K562 (cell line): ENCODE measurements at regions not wholly inside any gene's neighbourhood (a gene's known extent, or its start where the extent isn't known, plus 50 kb on each side); places are given as distances from the start of the nearest gene placed in this dataset.
A peak's percentile ranks its signal among the peaks of the same experiment; 100 is the strongest.

Source experiments
- ATAC-seq: fragments of 200-7000 bp; cut with Tn5 transposase; 3 replicates; pipeline ENCODE4 v1.9.1; 2020; ENCODE audit warnings: moderate library complexity
- BruUV-seq: library from RNA; stranded (reverse); fragments of 400-500 nt; replicated peaks from 2 replicates; lab custom pipeline; 2021; lab: Mats Ljungman, UMichigan
- CTCF ChIA-PET: fragments of 300-600 bp; formaldehyde crosslinking; extraction: SDS; loops from one replicate; lab custom pipeline; 2021; ENCODE audit warnings: low intra/inter-chr PET ratio; lab: Yijun Ruan, JAX
- POLR2A ChIA-PET: fragments of 300-600, 350-650 bp; sonication (Branson Sonifier 250); formaldehyde crosslinking; extraction: SDS; loops from one replicate; lab custom pipeline; 2021; ENCODE audit warnings: antibody characterized with exemption, inconsistent platforms; lab: Yijun Ruan, JAX
- DNase-seq, 4 experiments: peaks; one replicate each; pipeline versions ENCODE4 v3.0.0 to v3.0.0-alpha.2; 2011 to 2018; ENCODE audit warnings: low spot score in 3 of 4, mixed read lengths in 3 of 4; ENCODE audit errors: extremely low read depth in 1 of 4
- FAIRE-seq: peaks from 2 replicates; lab custom pipeline; 2011; peaks lifted over from hg19 to GRCh38; lab: Jason Lieb, UNC
- H2AFZ ChIP-seq: 2 replicates; pipeline ENCODE4 v1.6.0; 2011; ENCODE audit warnings: low read depth, low read length, control low read depth, inconsistent platforms
- H3K27ac ChIP-seq: fragments of 200-600 bp; 3 replicates; pipeline ENCODE4 v1.8.0; 2011; ENCODE audit warnings: low read depth, mild to moderate bottlenecking, control low read depth, inconsistent platforms, low read length, moderate library complexity, mixed read lengths; ENCODE audit errors: extremely low read depth
- H3K27me3 ChIP-seq, 2 experiments: fragments of 300-600 bp in 1 of 2; 2 replicates in 1 of 2; 3 replicates in 1 of 2; pipeline versions ENCODE4 v1.6.0 to v1.8.0; 2011; ENCODE audit warnings: inconsistent platforms in 2 of 2, low read length in 2 of 2, mild to moderate bottlenecking in 1 of 2, mixed read lengths in 1 of 2, moderate library complexity in 1 of 2; ENCODE audit not compliant: control insufficient read depth in 2 of 2, insufficient read depth in 2 of 2
- H3K36me3 ChIP-seq: fragments of 300-600 bp; 3 replicates; pipeline ENCODE4 v1.8.0; 2011; ENCODE audit warnings: mild to moderate bottlenecking, low read length, inconsistent platforms; ENCODE audit not compliant: control insufficient read depth, insufficient read depth
- H3K4me1 ChIP-seq, 2 experiments: fragments of 200-600 bp in 1 of 2; replicated peaks in 1 of 2; 2 replicates in 1 of 2; 3 replicates in 1 of 2; pipeline versions ENCODE4 v1.5.1 to v1.8.0; 2011; ENCODE audit warnings: inconsistent platforms in 2 of 2, low read length in 2 of 2, mild to moderate bottlenecking in 1 of 2, mixed read lengths in 1 of 2, moderate library complexity in 1 of 2; ENCODE audit not compliant: control insufficient read depth in 2 of 2, insufficient read depth in 2 of 2
- H3K4me2 ChIP-seq: 2 replicates; pipeline ENCODE4 v1.6.1; 2011; ENCODE audit warnings: low read length, control low read depth, inconsistent platforms, mixed read lengths; ENCODE audit not compliant: insufficient read depth
- H3K4me3 ChIP-seq: fragments of 200-600 bp; sonication (generic), shearing (Covaris generic); 2 replicates; pipeline ENCODE4 v1.5.1; 2016; ENCODE audit warnings: control low read depth, inconsistent platforms
- H3K79me2 ChIP-seq: fragments of 200-600 bp; 3 replicates; pipeline ENCODE4 v1.8.0; 2011; ENCODE audit warnings: low read length, inconsistent platforms; ENCODE audit not compliant: control insufficient read depth, insufficient read depth
- H3K9ac ChIP-seq, 2 experiments: 2 replicates each; pipeline versions ENCODE4 v1.6.0 to v1.6.1; 2011; ENCODE audit warnings: low read depth in 2 of 2, low read length in 2 of 2, control low read depth in 1 of 2, inconsistent platforms in 1 of 2, mild to moderate bottlenecking in 1 of 2, mixed read lengths in 1 of 2; ENCODE audit not compliant: insufficient read depth in 1 of 2
- H3K9me1 ChIP-seq: one replicate; pipeline ENCODE4 v1.6.0; 2011; ENCODE audit warnings: inconsistent platforms, mild to moderate bottlenecking, low read length, moderate library complexity; ENCODE audit not compliant: control insufficient read depth, insufficient read depth
- H3K9me3 ChIP-seq: replicated peaks from 2 replicates; pipeline ENCODE4 v1.5.1; 2011; ENCODE audit warnings: low read depth, low read length, inconsistent platforms; ENCODE audit not compliant: control insufficient read depth, insufficient read depth
- H4K20me1 ChIP-seq: replicated peaks from 2 replicates; pipeline ENCODE4 v1.6.1; 2011; ENCODE audit warnings: low read length, inconsistent platforms, mixed read lengths; ENCODE audit not compliant: control insufficient read depth, insufficient read depth
- DDX20 ChIP-seq: fragments of 450-650 bp; IDR thresholded peaks from 2 replicates; pipeline ENCODE4 v1.6.1; 2016; ENCODE audit warnings: missing genetic modification characterization, low read depth, mild to moderate bottlenecking, missing compliant biosample characterization, moderate library complexity
- EGR1 ChIP-seq: fragments of 450-650 bp; conservative IDR thresholded peaks from 2 replicates; pipeline ENCODE4 v1.6.1; 2017; ENCODE audit warnings: mild to moderate bottlenecking
- FOXK1 ChIP-seq: sonication (generic); formaldehyde crosslinking; IDR thresholded peaks from 2 replicates; pipeline ENCODE4 v1.8.0; 2022; ENCODE audit warnings: missing genetic modification reagents, mild to moderate bottlenecking, borderline replicate concordance
- RBM25 ChIP-seq: fragments of 200-400 bp; formaldehyde crosslinking; IDR thresholded peaks from 2 replicates; pipeline ENCODE4 v1.6.1; 2018; ENCODE audit warnings: low read length, low read depth, moderate library complexity; ENCODE audit not compliant: severe bottlenecking
- SETDB1 ChIP-seq: IDR thresholded peaks from one replicate; pipeline ENCODE4 v1.6.1; 2012; ENCODE audit warnings: low read length, control low read depth, inconsistent platforms
- TARDBP ChIP-seq: fragments of 450-650 bp; IDR thresholded peaks from 2 replicates; pipeline ENCODE4 v1.6.1; 2016
- TCF7 ChIP-seq: sonication (generic); IDR thresholded peaks from 2 replicates; pipeline ENCODE4 v1.6.1; 2016; ENCODE audit warnings: antibody characterized with exemption, borderline replicate concordance
- XRCC4 ChIP-seq: IDR thresholded peaks from one replicate; pipeline ENCODE4 v1.6.1; 2011; ENCODE audit not compliant: insufficient read depth, insufficient read length; ENCODE audit errors: extremely low read depth
- ZC3H8 ChIP-seq: fragments of 450-650 bp; IDR thresholded peaks from 2 replicates; pipeline ENCODE4 v1.6.1; 2017
- ZNF121 ChIP-seq: sonication (generic); formaldehyde crosslinking; conservative IDR thresholded peaks from 2 replicates; pipeline ENCODE4 v1.8.0; 2022; ENCODE audit warnings: missing genetic modification reagents
- ZNF23 ChIP-seq: fragments of 250-450 bp; sonication (Bioruptor Pico); IDR thresholded peaks from 2 replicates; pipeline ENCODE4 v1.4.0; 2020; ENCODE audit warnings: mild to moderate bottlenecking
- ZNF445 ChIP-seq: fragments of 250-450 bp; sonication (Bioruptor Pico); IDR thresholded peaks from 2 replicates; pipeline ENCODE4 v1.4.0; 2020; ENCODE audit warnings: low read depth, mild to moderate bottlenecking, moderate library complexity
- ZNF696 ChIP-seq: fragments of 250-450 bp; sonication (Bioruptor Pico); conservative IDR thresholded peaks from 2 replicates; pipeline ENCODE4 v1.4.0; 2020; ENCODE audit warnings: mild to moderate bottlenecking, moderate library complexity
- WGBS: fragments of 100-300 bp; shearing (Covaris generic); methylation state at CpG from one replicate; pipeline ENCODE4 v1.1.6; 2016; ENCODE audit warnings: low coverage, mixed read lengths; ENCODE audit not compliant: insufficient coverage; ENCODE audit errors: missing lambda C conversion rate; 5-methylcytosine and 5-hydroxymethylcytosine counted together
- in situ Hi-C: fragments of 300-500 bp; cut with MboI; formaldehyde crosslinking; loops from 4 replicates; pipeline ENCODE4 v1.15.0; 2018; ENCODE audit warnings: inconsistent platforms, mixed read lengths
- intact Hi-C: fragments of 100-400 bp; cut with micrococcal nuclease; formaldehyde crosslinking; loops from 2 replicates; pipeline ENCODE4 v1.14.2; 2022
- TF ChIP-seq, protein P1 (sequence below): fragments of 250-450 bp; sonication (Bioruptor Pico); IDR thresholded peaks from 2 replicates; pipeline ENCODE4 v1.5.0; 2022; ENCODE audit warnings: mild to moderate bottlenecking
- TF ChIP-seq, protein P2 (sequence below): fragments of 450-650 bp; conservative IDR thresholded peaks from 2 replicates; pipeline ENCODE4 v1.6.1; 2016; ENCODE audit warnings: missing genetic modification characterization, low read depth, mild to moderate bottlenecking, missing compliant biosample characterization, moderate library complexity

DNA sequence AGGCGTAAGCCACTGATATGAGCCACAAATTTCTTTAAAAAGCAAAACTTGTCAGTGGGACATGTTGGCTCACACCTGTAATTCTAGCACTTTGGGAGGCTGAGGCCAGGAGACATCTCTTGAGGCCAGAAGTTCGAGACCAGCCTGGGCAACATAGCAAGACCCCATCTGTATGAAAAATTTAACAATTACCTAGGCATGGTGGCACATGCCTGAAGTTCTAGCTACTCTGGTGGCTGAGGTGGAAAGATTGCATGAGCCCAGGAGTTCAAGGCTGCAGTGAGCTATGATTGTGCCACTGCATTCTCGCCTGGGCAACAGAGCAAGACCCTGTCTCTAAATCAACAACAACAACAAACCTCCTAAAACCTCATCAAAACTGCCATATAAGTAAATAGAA lies 147.6 kb upstream of the BARHL2 start:
- FAIRE-seq (no peak), DNase-seq (no peak), ATAC-seq (no peak)
- no peak overlapping the region for H2AFZ ChIP-seq
- in situ Hi-C loops = no loop called here
- peak; percentile 86 for TF ChIP-seq ZNF121 (CRISPR knock-in tag)
- TF ChIP-seq RBM25 = peak; percentile 16
- no peak for TF ChIP-seq TARDBP
- TF ChIP-seq ZNF23 = no peak
- no peak for TF ChIP-seq DDX20 (tag)
- TF ChIP-seq ZNF696 (CRISPR knock-in tag) = no peak
- no peak for TF ChIP-seq EGR1
- no peak for TF ChIP-seq SETDB1
- WGBS = 60% methylated on average over 3 of the region's 3 CpGs
- no peaks in the 10 kb centered on the region for H3K79me2 ChIP-seq
- no peaks in the 10 kb centered on the region for H3K9me1 ChIP-seq
- no peaks in the 10 kb centered on the region for H4K20me1 ChIP-seq
- H3K4me1 ChIP-seq = no peaks in the 10 kb centered on the region
- H3K9me3 ChIP-seq = no peaks in the 10 kb centered on the region
- H3K27ac ChIP-seq = no peak overlapping the region
- no peak overlapping the region for H3K4me3 ChIP-seq
- H3K4me2 ChIP-seq = no peak overlapping the region
- intact Hi-C loops = no loop called here
- BruUV-seq = no TSS peak
- CTCF ChIA-PET = no interaction called here
- no peak overlapping the region for H3K9ac ChIP-seq
- H3K36me3 ChIP-seq = no peaks in the 10 kb centered on the region
- H3K27me3 ChIP-seq = no peaks in the 10 kb centered on the region
- POLR2A ChIA-PET = interaction anchor here (1.1 to 1.2 kb wide), 2 partner anchors 11 to 13 kb away, joined by 3 read pairs; no protein-coding TSS in a partner anchor

DNA sequence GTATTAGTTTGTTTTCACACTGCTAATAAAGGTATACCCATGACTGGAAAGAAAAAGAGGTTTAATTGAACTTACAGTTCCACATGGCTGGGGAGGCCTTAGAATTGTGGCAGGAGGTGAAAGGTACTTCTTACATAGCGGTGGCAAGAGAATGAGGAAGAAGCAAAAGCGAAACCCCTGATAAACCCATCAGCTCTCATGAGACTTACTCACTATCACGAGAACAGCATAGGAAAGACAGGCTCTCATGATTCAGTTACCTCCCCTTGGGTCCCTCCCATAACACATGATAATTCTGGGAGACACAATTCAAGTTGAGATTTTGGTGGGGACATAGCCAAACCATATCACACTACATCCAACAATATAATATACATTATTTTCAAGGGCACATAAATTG lies 145.7 kb upstream of the BARHL2 start:
- Histone ChIP-seq H3K36me3 (no peaks in the 10 kb centered on the region), H3K4me1 (no peaks in the 10 kb centered on the region), H3K27ac (no peak overlapping the region), H3K9me1 (no peaks in the 10 kb centered on the region), H3K4me3 (no peak overlapping the region), H3K9me3 (no peaks in the 10 kb centered on the region), H4K20me1 (no peaks in the 10 kb centered on the region), H3K4me2 (0 out of 2 replicates have a peak overlapping the region, but pooled peaks have one; percentile 21), H3K9ac (no peak overlapping the region), H3K79me2 (no peaks in the 10 kb centered on the region), H3K27me3 (no peaks in the 10 kb centered on the region), H2AFZ (no peak overlapping the region)
- no TSS peak for BruUV-seq
- ChIA-PET CTCF (no interaction called here), POLR2A (interaction anchor here (0.6 kb wide), 1 partner anchor 12 kb away, joined by 3 read pairs; no protein-coding TSS in a partner anchor)
- intact Hi-C loops = no loop called here
- WGBS = 35% methylated on average over 3 of the region's 3 CpGs
- FAIRE-seq (no peak), DNase-seq (peak in 1 of 4 experiments; percentile 7), ATAC-seq (peak; percentile 49; the same call in 1 of the 3 replicates)
- in situ Hi-C loops = no loop called here
- TF ChIP-seq XRCC4 = no peak
- TF ChIP-seq, protein P1, sequence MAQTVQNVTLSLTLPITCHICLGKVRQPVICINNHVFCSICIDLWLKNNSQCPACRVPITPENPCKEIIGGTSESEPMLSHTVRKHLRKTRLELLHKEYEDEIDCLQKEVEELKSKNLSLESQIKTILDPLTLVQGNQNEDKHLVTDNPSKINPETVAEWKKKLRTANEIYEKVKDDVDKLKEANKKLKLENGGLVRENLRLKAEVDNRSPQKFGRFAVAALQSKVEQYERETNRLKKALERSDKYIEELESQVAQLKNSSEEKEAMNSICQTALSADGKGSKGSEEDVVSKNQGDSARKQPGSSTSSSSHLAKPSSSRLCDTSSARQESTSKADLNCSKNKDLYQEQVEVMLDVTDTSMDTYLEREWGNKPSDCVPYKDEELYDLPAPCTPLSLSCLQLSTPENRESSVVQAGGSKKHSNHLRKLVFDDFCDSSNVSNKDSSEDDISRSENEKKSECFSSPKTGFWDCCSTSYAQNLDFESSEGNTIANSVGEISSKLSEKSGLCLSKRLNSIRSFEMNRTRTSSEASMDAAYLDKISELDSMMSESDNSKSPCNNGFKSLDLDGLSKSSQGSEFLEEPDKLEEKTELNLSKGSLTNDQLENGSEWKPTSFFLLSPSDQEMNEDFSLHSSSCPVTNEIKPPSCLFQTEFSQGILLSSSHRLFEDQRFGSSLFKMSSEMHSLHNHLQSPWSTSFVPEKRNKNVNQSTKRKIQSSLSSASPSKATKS = no peak
- no peak for TF ChIP-seq FOXK1 (CRISPR knock-in tag)
- TF ChIP-seq, protein P2, sequence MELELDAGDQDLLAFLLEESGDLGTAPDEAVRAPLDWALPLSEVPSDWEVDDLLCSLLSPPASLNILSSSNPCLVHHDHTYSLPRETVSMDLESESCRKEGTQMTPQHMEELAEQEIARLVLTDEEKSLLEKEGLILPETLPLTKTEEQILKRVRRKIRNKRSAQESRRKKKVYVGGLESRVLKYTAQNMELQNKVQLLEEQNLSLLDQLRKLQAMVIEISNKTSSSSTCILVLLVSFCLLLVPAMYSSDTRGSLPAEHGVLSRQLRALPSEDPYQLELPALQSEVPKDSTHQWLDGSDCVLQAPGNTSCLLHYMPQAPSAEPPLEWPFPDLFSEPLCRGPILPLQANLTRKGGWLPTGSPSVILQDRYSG (tag) = no peak
- no peak for TF ChIP-seq ZC3H8
- no peak for TF ChIP-seq TCF7
- TF ChIP-seq ZNF445 (CRISPR knock-in tag) = no peak
